HCT116 (cell line): ENCODE measurements at regions not wholly inside any gene's neighbourhood (a gene's known extent, or its start where the extent isn't known, plus 50 kb on each side); places are given as distances from the start of the nearest gene placed in this dataset.

Experiments used
- ATAC-seq: fragments of 200-7000 bp; cut with Tn5 transposase; 2 replicates; pipeline ENCODE4 v1.9.1; 2020; ENCODE audit warnings: mild to moderate bottlenecking, moderate library complexity
- BruUV-seq: library from RNA; stranded (reverse); fragments of 400-500 nt; replicated peaks from 2 replicates; lab custom pipeline; 2021; lab: Mats Ljungman, UMichigan
- CTCF ChIA-PET: fragments of 300-600 bp; sonication (Branson Sonifier 250); formaldehyde crosslinking; loops from one replicate; lab custom pipeline; 2021; ENCODE audit warnings: antibody characterized with exemption; lab: Charles Lee
- POLR2A ChIA-PET: fragments of 300-600, 350-600 bp; sonication (Branson Sonifier 250); formaldehyde crosslinking; loops from one replicate; lab custom pipeline; 2021; ENCODE audit warnings: antibody characterized with exemption; lab: Charles Lee
- RAD21 ChIA-PET, 2 experiments: fragments of 300-600 bp; sonication (Branson Sonifier 250); formaldehyde crosslinking; loops; one replicate each; lab custom pipeline; 2023; ENCODE audit warnings: low total read pairs in 2 of 2; ENCODE audit not compliant: uncharacterized antibody in 2 of 2, unreplicated experiment in 2 of 2, low non-redundant PET in 1 of 2; lab: Charles Lee
- DNase-seq: peaks from one replicate; pipeline ENCODE4 v3.0.0-alpha.2; 2010; ENCODE audit warnings: low read depth, low spot score
- H2AFZ ChIP-seq: fragments of 200-600 bp; shearing (Covaris generic), sonication (generic); 2 replicates; pipeline ENCODE4 v1.6.1; 2017; ENCODE audit warnings: low read depth, mixed run types, mixed read lengths, antibody characterized with exemption, low read length; ENCODE audit not compliant: poor library complexity, severe bottlenecking
- H3K27ac ChIP-seq: 2 replicates; pipeline ENCODE4 v1.5.1; 2012; ENCODE audit warnings: low read depth, low read length
- H3K27me3 ChIP-seq: fragments of 200-600 bp; sonication (generic); 2 replicates; pipeline ENCODE4 v1.6.1; 2016; ENCODE audit warnings: mixed run types, low read length, mixed read lengths; ENCODE audit not compliant: insufficient read depth
- H3K36me3 ChIP-seq, 2 experiments: fragments of 200-500 bp in 1 of 2; fragments of 200-600 bp in 1 of 2; sonication (Bioruptor generic) in 1 of 2; sonication (generic) in 1 of 2; 2 replicates each; pipeline versions ENCODE4 v1.5.1 to v1.6.1; 2014 to 2016; ENCODE audit warnings: low read length in 2 of 2, inconsistent platforms in 1 of 2, mixed read lengths in 1 of 2, mixed run types in 1 of 2; ENCODE audit not compliant: insufficient read depth in 2 of 2, control insufficient read depth in 1 of 2
- H3K4me1 ChIP-seq, 2 experiments: fragments of 200-600 bp in 1 of 2; sonication (generic) in 1 of 2; 2 replicates each; pipeline versions ENCODE4 v1.5.1 to v1.6.1; 2012 to 2017; ENCODE audit warnings: low read length in 2 of 2, inconsistent platforms in 1 of 2, mild to moderate bottlenecking in 1 of 2, mixed read lengths in 1 of 2, mixed run types in 1 of 2, moderate library complexity in 1 of 2; ENCODE audit not compliant: insufficient read depth in 2 of 2, control insufficient read depth in 1 of 2
- H3K4me2 ChIP-seq: fragments of 200-600 bp; sonication (generic); 2 replicates; pipeline ENCODE4 v1.6.1; 2017; ENCODE audit warnings: mixed run types, low read length, mixed read lengths
- H3K4me3 ChIP-seq, 2 experiments: fragments of 200-600 bp in 1 of 2; sonication (generic) in 1 of 2; replicated peaks in 1 of 2; 2 replicates each; pipeline ENCODE4 v1.5.1; 2011 to 2016; ENCODE audit warnings: low read length in 2 of 2, control low read depth in 1 of 2, low read depth in 1 of 2, mild to moderate bottlenecking in 1 of 2, mixed read lengths in 1 of 2, mixed run types in 1 of 2
- H3K79me2 ChIP-seq: fragments of 200-600 bp; sonication (generic); 2 replicates; pipeline ENCODE4 v1.6.1; 2017; ENCODE audit warnings: mild to moderate bottlenecking, mixed run types, low read length, moderate library complexity, mixed read lengths; ENCODE audit not compliant: insufficient read depth
- H3K9ac ChIP-seq: fragments of 200-600 bp; sonication (generic); 2 replicates; pipeline ENCODE4 v1.6.1; 2016; ENCODE audit warnings: low read length, mixed read lengths
- H3K9me2 ChIP-seq: fragments of 200-600 bp; sonication (generic), shearing (Covaris generic); 2 replicates; pipeline ENCODE4 v1.6.1; 2017; ENCODE audit warnings: mixed run types, mild to moderate bottlenecking, moderate library complexity; ENCODE audit not compliant: insufficient read depth
- H3K9me3 ChIP-seq, 2 experiments: fragments of 200-500 bp in 1 of 2; fragments of 200-600 bp in 1 of 2; sonication (Bioruptor generic) in 1 of 2; sonication (generic) in 1 of 2; 2 replicates each; pipeline ENCODE4 v1.6.1; 2014 to 2017; ENCODE audit warnings: low read length in 2 of 2, mixed read lengths in 2 of 2, inconsistent platforms in 1 of 2, low read depth in 1 of 2, mild to moderate bottlenecking in 1 of 2, mixed run types in 1 of 2, moderate library complexity in 1 of 2; ENCODE audit not compliant: control insufficient read depth in 1 of 2, insufficient read depth in 1 of 2
- H4K20me1 ChIP-seq: fragments of 200-600 bp; sonication (generic), shearing (Covaris generic); 2 replicates; pipeline ENCODE4 v1.6.1; 2017; ENCODE audit warnings: mixed run types, mild to moderate bottlenecking, moderate library complexity; ENCODE audit not compliant: insufficient read depth
- CBX3 ChIP-seq: IDR thresholded peaks from 2 replicates; pipeline ENCODE4 v1.6.1; 2012; ENCODE audit warnings: low read depth
- CEBPB ChIP-seq: IDR thresholded peaks from 2 replicates; pipeline ENCODE4 v1.6.1; 2012; ENCODE audit warnings: low read depth
- POLR2A ChIP-seq: IDR thresholded peaks from 2 replicates; pipeline ENCODE4 v1.7.0; 2011; ENCODE audit warnings: borderline replicate concordance; ENCODE audit not compliant: insufficient read depth, insufficient read length; ENCODE audit errors: extremely low read depth
- SIN3A ChIP-seq: IDR thresholded peaks from 2 replicates; pipeline ENCODE4 v1.6.1; 2012; ENCODE audit warnings: low read depth
- intact Hi-C: fragments of 100-400 bp; cut with micrococcal nuclease; formaldehyde crosslinking; loops from 2 replicates; pipeline ENCODE4 v1.10.0; 2022
- TF ChIP-seq, protein P1 (sequence below): IDR thresholded peaks from 2 replicates; pipeline ENCODE4 v1.6.1; 2012; ENCODE audit warnings: low read depth
- TF ChIP-seq, protein P2 (sequence below): IDR thresholded peaks from 2 replicates; pipeline ENCODE4 v1.6.1; 2012

DNA sequence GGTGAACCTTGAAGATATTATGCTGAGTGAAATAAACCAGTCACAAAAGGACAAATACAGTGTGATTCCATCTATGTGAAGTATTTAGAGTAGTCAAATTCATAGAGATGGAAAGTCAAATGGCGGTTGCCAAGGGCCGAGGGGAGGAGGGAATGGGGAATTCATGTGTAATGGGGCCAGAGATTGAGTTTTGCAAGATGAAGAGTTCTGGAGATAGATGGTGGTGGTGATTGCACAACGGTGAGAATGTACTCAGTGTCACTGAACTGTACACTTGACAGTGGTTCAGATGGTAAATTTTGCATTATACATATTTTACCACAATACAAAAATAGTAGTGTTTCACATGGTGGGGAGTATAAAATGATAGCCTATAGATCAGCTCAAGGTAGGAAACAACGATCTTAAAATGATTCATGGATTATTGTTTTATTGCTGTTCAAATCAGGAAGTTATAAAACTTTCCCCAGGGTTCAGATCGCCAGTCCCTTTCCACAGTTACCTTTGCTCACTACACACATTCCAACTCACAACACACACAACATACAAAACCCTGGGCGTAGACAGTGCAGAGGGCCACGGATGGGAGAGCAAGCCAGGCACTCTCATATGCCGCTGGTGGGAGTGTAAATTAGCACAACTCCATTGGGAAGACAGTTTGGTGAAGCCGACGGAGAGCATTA is 219.9 kb downstream of the ZIC5 start:
- intact Hi-C loops: no loop called here
- Histone ChIP-seq H3K4me3 (no peak overlapping the region), H4K20me1 (no peaks in the 10 kb centered on the region), H3K9me3 (no peaks in the 10 kb centered on the region), H2AFZ (no peak overlapping the region), H3K36me3 (no peaks in the 10 kb centered on the region), H3K27me3 (no peaks in the 10 kb centered on the region), H3K4me1 (peaks cover 4 to 8% of the 10 kb centered on the region in 2 experiments; a peak in 3 of 4 replicates), H3K9me2 (no peaks in the 10 kb centered on the region)
- BruUV-seq: no TSS peak
- CTCF ChIA-PET: no interaction called here
- DNase-seq: no peak
- POLR2A ChIA-PET: no interaction called here
- TF ChIP-seq SIN3A: no peak
- TF ChIP-seq, protein P1, sequence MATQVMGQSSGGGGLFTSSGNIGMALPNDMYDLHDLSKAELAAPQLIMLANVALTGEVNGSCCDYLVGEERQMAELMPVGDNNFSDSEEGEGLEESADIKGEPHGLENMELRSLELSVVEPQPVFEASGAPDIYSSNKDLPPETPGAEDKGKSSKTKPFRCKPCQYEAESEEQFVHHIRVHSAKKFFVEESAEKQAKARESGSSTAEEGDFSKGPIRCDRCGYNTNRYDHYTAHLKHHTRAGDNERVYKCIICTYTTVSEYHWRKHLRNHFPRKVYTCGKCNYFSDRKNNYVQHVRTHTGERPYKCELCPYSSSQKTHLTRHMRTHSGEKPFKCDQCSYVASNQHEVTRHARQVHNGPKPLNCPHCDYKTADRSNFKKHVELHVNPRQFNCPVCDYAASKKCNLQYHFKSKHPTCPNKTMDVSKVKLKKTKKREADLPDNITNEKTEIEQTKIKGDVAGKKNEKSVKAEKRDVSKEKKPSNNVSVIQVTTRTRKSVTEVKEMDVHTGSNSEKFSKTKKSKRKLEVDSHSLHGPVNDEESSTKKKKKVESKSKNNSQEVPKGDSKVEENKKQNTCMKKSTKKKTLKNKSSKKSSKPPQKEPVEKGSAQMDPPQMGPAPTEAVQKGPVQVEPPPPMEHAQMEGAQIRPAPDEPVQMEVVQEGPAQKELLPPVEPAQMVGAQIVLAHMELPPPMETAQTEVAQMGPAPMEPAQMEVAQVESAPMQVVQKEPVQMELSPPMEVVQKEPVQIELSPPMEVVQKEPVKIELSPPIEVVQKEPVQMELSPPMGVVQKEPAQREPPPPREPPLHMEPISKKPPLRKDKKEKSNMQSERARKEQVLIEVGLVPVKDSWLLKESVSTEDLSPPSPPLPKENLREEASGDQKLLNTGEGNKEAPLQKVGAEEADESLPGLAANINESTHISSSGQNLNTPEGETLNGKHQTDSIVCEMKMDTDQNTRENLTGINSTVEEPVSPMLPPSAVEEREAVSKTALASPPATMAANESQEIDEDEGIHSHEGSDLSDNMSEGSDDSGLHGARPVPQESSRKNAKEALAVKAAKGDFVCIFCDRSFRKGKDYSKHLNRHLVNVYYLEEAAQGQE: no peak
- no peak for TF ChIP-seq POLR2A
- TF ChIP-seq, protein P2, sequence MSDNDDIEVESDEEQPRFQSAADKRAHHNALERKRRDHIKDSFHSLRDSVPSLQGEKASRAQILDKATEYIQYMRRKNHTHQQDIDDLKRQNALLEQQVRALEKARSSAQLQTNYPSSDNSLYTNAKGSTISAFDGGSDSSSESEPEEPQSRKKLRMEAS: no peak
- no peak for TF ChIP-seq CEBPB
- no peak for TF ChIP-seq CBX3
- TF ChIP-seq, all 23 proteins: peak for 0
- Histone ChIP-seq H3K9ac (no peak overlapping the region), H3K79me2 (no peaks in the 10 kb centered on the region), H3K4me2 (no peak overlapping the region), H3K27ac (no peak overlapping the region)
- RAD21 ChIA-PET: no interaction called here
- ATAC-seq: no peak
